Small intestine (tissue), 7 donors: ENCODE measurements at regions not wholly inside any gene's neighbourhood (a gene's known extent, or its start where the extent isn't known, plus 50 kb on each side); places are given as distances from the start of the nearest gene placed in this dataset.

Source experiments
- DNase-seq, 2 donors: peaks; one replicate each; pipeline versions ENCODE4 v3.0.0 to v3.0.0-alpha.2; 2013
- FAIRE-seq: peaks from 2 replicates; lab custom pipeline; 2012; peaks lifted over from hg19 to GRCh38; lab: Jason Lieb, UNC
- H3K27ac ChIP-seq, 3 donors: one replicate each; pipeline ENCODE4 v1.5.1; 2013; ENCODE audit warnings: low read length in 2 of 3, mild to moderate bottlenecking in 2 of 3, control low read depth in 1 of 3, inconsistent platforms in 1 of 3, low read depth in 1 of 3, moderate library complexity in 1 of 3
- H3K27me3 ChIP-seq, 3 donors: one replicate each; pipeline ENCODE4 v1.6.1; 2013; ENCODE audit warnings: low read length in 3 of 3, inconsistent platforms in 1 of 3; ENCODE audit not compliant: control insufficient read depth in 3 of 3, insufficient read depth in 3 of 3
- H3K36me3 ChIP-seq, 3 donors: one replicate each; pipeline ENCODE4 v1.6.1; 2013; ENCODE audit warnings: low read length in 3 of 3, inconsistent platforms in 1 of 3, low read depth in 1 of 3, mild to moderate bottlenecking in 1 of 3, moderate library complexity in 1 of 3; ENCODE audit not compliant: control insufficient read depth in 3 of 3, insufficient read depth in 2 of 3
- H3K4me1 ChIP-seq, 3 donors: one replicate each; pipeline ENCODE4 v1.6.1; 2013; ENCODE audit warnings: low read length in 2 of 3, inconsistent platforms in 1 of 3, low read depth in 1 of 3, mild to moderate bottlenecking in 1 of 3, moderate library complexity in 1 of 3; ENCODE audit not compliant: control insufficient read depth in 3 of 3, insufficient read depth in 2 of 3
- H3K4me3 ChIP-seq, 3 donors: one replicate each; pipeline ENCODE4 v1.5.1; 2013; ENCODE audit warnings: low read length in 3 of 3, control low read depth in 1 of 3, inconsistent platforms in 1 of 3, low read depth in 1 of 3, mild to moderate bottlenecking in 1 of 3, moderate library complexity in 1 of 3
- H3K9me3 ChIP-seq, 2 donors: one replicate each; pipeline ENCODE4 v1.6.1; 2013; ENCODE audit warnings: low read depth in 1 of 2, low read length in 1 of 2; ENCODE audit not compliant: control insufficient read depth in 2 of 2, insufficient read depth in 1 of 2
- WGBS, 3 donors: extraction: QIAGEN DNeasy Blood & Tissue Kit; methylation state at CpG; one replicate each; pipeline ENCODE4 v1.1.7; 2013; 5-methylcytosine and 5-hydroxymethylcytosine counted together
- donor health status: healthy with polysubstance abuse.
- donor health status: control.
- donor health status: control.
- donor health status: Bipolar disorder and iron deficiency.
- donor health status: healthy.

DNA sequence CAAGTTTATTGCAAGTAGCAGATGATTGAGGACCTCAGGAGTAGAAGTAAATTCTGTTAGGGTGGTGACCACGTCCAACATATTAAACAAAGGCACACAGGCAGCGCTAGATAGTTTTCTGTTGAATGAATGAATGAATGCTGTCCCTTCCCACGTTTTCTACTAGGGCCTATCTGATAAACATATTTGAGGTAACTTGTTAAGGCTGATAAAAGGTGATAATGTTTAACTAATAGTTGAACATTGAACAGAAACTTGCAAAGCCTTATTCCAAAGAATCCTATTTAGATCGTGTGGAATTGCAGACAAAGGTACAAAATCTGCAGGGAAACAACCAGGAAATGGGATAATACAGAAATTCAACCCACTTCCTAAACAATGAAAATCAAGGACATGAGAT is 559.5 kb upstream of the SEMA6D start:
- Histone ChIP-seq H3K27ac (no peak overlapping the region), H3K36me3 (no peaks in the 10 kb centered on the region), H3K4me3 (no peak overlapping the region), H3K4me1 (no peaks in the 10 kb centered on the region), H3K27me3 (no peaks in the 10 kb centered on the region), H3K9me3 (no peaks in the 10 kb centered on the region)
- FAIRE-seq (no peak), DNase-seq (no peak)
- 20 to 47% (median 22%) methylated on average over 4 of the region's 4 CpGs for WGBS, 3 donors

DNA sequence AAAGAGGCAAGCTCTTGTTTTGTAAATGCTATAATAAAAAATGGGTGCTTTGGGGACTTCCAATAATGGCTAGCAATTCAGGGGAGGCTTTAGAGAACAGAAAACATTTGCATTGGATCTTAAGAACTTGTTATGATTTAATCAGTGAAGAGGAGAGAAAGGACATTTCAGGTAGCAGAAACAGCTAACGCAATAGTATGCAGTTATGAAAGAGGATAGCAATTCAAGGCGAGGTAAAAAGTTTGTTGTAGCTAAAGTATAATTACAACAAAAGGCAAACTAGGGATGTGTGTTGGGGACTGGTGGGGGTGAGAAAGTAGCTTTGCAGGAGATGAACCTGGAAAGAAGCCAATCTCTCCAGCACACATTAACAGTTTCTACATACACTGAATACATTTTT is 558.7 kb upstream of the SEMA6D start:
- Histone ChIP-seq H3K9me3 (no peaks in the 10 kb centered on the region), H3K36me3 (no peaks in the 10 kb centered on the region), H3K4me1 (no peaks in the 10 kb centered on the region), H3K4me3 (no peak overlapping the region), H3K27me3 (no peaks in the 10 kb centered on the region), H3K27ac (no peak overlapping the region)
- 75 to 82% (median 76%) methylated on average over 2 of the region's 2 CpGs for WGBS, 3 donors
- FAIRE-seq (no peak), DNase-seq (no peak)

DNA sequence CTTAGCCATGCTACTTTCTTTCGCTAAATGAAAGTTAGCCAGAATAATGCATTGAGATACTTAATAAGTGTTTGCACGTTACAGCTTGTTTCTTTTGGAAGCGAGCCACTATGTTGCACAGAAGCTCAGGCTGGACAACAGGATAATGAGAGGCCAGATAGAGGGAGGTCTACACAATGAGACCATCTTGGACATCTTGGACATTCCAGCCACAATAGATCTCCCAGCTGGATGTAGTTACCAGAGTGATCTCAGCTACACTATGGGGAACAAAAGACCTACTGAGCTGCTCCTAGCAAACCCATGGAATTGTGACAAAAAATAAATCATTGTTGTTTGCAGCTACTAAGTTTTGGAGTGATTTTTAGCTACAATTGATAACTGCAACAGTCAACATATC is 540.1 kb upstream of the SEMA6D start:
- 69 to 84% (median 82%) methylated on average over 3 of the region's 3 CpGs for WGBS, 3 donors
- Histone ChIP-seq H3K4me3 (no peak overlapping the region), H3K27me3 (peaks cover 0 to 6% (median 3%) of the 10 kb centered on the region in 3 donors), H3K27ac (no peak overlapping the region), H3K9me3 (peaks cover 0 to 3% of the 10 kb centered on the region in 2 donors), H3K36me3 (no peaks in the 10 kb centered on the region), H3K4me1 (no peaks in the 10 kb centered on the region)
- FAIRE-seq (no peak), DNase-seq (no peak)

DNA sequence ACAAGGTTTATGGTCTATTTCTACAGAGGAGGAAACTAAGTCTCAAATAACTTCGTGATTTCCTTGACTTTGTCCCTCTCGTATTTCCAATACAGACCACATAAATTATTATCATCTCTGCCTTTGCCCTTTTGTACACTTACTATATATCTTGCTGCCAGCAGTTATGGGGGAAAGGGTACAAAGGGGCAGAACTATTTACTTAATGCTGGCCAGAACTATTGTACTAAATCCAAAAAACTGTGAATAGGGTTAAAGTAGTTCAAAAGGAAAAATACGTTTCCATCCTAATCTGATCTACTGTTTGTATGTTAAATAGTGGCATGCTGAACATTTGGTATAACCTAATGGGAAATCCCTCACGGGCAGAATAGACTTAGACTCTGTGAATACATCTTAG is 537.3 kb upstream of the SEMA6D start:
- no peaks in the 10 kb centered on the region for H3K4me1 ChIP-seq
- peaks cover 0 to 27% (median 11%) of the 10 kb centered on the region in 3 donors for H3K27me3 ChIP-seq
- H3K27ac ChIP-seq = no peak overlapping the region
- no peak overlapping the region for H3K4me3 ChIP-seq
- FAIRE-seq (no peak), DNase-seq (no peak)
- no peaks in the 10 kb centered on the region for H3K36me3 ChIP-seq
- WGBS, 3 donors = 16 to 55% (median 20%) methylated on average over 4 of the region's 4 CpGs
- peaks cover 0 to 3% of the 10 kb centered on the region in 2 donors for H3K9me3 ChIP-seq

DNA sequence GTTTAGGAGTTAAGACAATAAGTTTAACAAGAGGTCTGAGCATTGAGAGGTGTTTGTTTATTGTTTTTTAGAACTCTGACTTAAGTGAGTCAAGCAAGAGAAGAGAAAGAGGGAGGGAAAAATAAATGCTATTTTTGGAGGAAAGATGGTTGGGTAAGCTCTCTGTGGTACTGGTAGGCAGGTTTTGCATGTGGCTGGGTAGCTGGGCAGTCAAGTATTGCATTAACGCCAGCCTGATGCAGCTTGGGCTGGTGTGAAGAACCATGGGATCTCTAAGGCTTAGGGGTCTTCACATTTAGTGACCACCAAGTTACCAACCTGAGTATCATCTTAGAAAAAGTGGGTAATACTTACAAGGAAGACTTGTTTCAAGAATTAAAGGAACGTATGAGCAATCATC is 534.5 kb upstream of the SEMA6D start:
- Histone ChIP-seq H3K27me3 (peaks cover 0 to 35% (median 15%) of the 10 kb centered on the region in 3 donors), H3K36me3 (no peaks in the 10 kb centered on the region), H3K9me3 (no peaks in the 10 kb centered on the region), H3K4me3 (no peak overlapping the region), H3K27ac (no peak overlapping the region), H3K4me1 (no peaks in the 10 kb centered on the region)
- 47 to 87% (median 76%) methylated on average over 2 of the region's 2 CpGs for WGBS, 3 donors
- FAIRE-seq (no peak), DNase-seq (no peak)

DNA sequence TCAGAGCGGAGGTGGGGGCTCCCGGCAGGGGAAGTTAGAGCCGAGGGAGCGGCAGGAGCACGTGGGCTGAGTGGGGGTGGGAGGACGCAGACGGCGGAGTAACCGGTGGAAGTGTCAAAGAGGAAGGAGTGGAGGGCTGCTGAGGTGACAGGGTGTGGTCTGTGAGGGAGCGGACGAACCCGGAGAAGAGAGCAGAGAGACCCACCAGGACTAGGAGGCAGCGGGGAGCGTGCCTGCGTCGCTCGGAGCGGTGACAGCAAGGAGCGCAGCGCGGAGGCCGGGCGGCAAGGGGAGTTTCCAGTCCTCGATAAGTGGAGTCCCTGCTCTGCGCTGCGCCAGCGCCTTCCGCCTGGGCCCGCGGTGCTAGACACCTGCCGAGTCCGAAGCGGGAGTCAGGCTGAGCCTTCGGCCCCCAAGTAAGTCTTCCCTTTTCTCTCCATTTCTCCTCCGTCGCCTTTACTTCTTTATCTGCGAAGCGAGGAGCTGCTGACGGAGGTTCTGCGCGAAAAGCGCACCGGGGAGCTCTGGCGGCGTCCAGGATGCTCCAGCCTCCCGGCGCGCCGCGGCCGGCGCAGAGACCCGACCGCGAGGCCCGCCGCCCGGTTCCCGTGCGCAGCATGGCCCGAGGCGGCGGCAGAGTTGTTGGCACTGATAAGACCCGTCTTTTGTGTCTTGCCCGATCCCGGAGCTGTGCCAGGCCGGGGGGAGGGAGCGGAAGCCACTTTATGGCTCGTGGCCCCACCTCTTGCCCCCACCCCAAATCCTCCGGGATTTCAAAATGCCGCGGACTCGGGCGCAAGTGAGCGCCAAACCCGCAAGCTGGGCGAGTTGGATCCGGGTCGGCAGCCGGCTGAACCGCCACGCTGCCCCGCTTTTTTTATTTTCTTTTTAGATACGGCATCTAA is 533.0 kb upstream of the SEMA6D start:
- FAIRE-seq = no peak

DNA sequence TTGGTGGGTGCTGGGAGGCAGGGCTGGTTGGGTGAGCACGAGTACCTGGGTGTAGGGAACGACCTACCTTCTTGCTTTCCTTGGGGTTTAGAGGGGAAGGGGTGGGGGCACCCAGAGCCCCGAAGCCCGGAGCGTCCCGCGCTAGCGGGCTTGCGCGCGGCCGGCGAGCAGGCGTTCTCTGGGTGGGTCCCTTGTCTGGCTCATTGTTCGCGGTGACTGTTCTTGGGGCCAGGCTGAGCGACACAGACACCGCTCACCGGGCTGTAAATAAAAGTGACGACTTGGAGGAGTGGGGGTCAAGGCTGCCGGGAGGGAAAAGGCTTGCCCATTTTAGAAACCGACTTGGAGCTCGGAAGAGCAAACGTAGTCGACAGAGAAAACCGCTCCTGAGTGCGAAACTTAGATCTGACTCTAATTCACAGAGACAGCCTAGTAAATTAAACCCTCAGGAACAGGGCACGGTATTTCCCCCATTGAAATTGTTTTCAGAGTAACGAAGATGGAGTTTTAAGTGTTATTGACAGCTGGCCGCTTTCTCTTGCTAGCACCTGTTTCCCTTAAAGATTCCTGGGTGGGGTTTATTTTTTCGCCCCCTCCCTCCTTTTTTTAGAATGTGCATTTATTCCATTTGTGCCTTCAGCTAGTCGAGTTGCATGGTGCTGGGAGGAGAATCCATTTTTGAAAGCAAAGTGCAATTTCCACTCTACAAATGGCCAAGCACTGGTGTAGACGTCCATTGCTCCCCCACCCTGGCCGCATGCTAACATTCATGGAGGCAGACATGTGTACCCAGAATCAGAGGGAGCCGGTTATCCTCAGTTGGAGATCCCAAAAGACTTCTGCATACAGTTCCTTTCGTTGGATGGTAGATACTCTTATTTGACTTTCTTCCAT is 532.1 kb upstream of the SEMA6D start:
- FAIRE-seq = no peak
- H3K27me3 ChIP-seq = peaks cover 0 to 35% (median 15%) of the 10 kb centered on the region in 3 donors
- H3K9me3 ChIP-seq = no peaks in the 10 kb centered on the region
- H3K4me1 ChIP-seq = no peaks in the 10 kb centered on the region
- peak overlapping the region; percentile 21 to 46 (median 29) for H3K4me3 ChIP-seq
- no peaks in the 10 kb centered on the region for H3K36me3 ChIP-seq
- WGBS, 3 donors = 8 to 13% (median 10%) methylated on average over 36 of the region's 36 CpGs
- peak in 1 of 2 donors; percentile 21 for DNase-seq
- no peak overlapping the region for H3K27ac ChIP-seq

More for the DNA sequence above, 533.0 kb upstream of the SEMA6D start:
- no peaks in the 10 kb centered on the region for H3K9me3 ChIP-seq
- peak in 1 of 2 donors; percentile 55 for DNase-seq
- WGBS, 3 donors = 2 to 3% (median 2%) methylated on average over 73 to 84 of the region's 84 CpGs
- no peaks in the 10 kb centered on the region for H3K36me3 ChIP-seq
- H3K27ac ChIP-seq = no peak overlapping the region
- peaks cover 0 to 35% (median 15%) of the 10 kb centered on the region in 3 donors for H3K27me3 ChIP-seq
- no peaks in the 10 kb centered on the region for H3K4me1 ChIP-seq
- H3K4me3 ChIP-seq = peak overlapping the region; percentile 21 to 46 (median 29)

DNA sequence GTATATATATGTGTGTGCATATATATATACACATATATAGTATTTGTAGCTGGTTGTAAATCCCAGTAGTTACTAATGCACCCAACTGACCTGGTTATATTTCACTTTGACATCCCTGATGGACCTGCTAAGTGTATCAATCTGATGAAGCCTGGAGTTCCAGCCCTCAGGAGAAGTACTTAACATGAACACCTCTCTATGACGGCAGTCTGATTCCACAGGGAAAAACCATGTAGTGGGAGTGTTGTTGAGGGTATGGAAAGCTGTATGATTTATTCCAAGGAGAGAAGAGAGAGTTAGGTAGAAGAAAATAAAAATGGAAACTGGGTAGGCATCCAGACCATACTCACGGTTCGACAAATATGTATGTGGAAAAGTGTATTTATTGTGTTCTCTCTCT is 531.2 kb upstream of the SEMA6D start:
- no peak for FAIRE-seq
- Histone ChIP-seq H3K4me1 (no peaks in the 10 kb centered on the region), H3K4me3 (no peak overlapping the region), H3K36me3 (no peaks in the 10 kb centered on the region), H3K9me3 (no peaks in the 10 kb centered on the region), H3K27me3 (peaks cover 0 to 35% (median 15%) of the 10 kb centered on the region in 3 donors), H3K27ac (no peak overlapping the region)
- 73 to 91% (median 87%) methylated on average over 3 of the region's 3 CpGs for WGBS, 3 donors
- DNase-seq = no peak
